HG03439 (cell line): ENCODE measurements at regions not wholly inside any gene's neighbourhood (a gene's known extent, or its start where the extent isn't known, plus 50 kb on each side); places are given as distances from the start of the nearest gene placed in this dataset.

Experiments
- ATAC-seq: cut with Tn5 transposase; IDR thresholded peaks from one replicate; pipeline ENCODE4 v1.9.1; 2021; ENCODE audit warnings: mild to moderate bottlenecking, moderate library complexity; ENCODE audit not compliant: unreplicated experiment

DNA sequence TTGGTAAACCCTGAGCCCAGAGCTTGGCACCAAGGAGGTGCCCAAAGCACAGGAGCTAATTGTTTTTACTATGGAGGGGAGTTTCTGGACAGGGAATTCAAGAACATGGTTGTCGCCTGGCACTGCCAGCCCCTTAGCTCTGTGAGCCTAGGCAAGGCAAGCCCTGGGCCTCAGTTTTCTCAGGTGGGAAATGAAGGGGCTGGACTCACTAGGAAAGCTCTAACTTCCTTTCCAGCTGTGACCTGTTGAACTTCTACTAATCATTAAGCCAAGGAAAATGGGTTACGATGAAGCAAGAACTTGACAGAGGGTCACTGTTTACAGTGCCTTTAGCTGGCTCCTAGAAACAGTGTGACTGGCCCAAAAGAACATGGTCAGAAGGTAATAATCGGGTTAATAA is 277.2 kb downstream of the SHQ1 start:
- no peak for ATAC-seq

DNA sequence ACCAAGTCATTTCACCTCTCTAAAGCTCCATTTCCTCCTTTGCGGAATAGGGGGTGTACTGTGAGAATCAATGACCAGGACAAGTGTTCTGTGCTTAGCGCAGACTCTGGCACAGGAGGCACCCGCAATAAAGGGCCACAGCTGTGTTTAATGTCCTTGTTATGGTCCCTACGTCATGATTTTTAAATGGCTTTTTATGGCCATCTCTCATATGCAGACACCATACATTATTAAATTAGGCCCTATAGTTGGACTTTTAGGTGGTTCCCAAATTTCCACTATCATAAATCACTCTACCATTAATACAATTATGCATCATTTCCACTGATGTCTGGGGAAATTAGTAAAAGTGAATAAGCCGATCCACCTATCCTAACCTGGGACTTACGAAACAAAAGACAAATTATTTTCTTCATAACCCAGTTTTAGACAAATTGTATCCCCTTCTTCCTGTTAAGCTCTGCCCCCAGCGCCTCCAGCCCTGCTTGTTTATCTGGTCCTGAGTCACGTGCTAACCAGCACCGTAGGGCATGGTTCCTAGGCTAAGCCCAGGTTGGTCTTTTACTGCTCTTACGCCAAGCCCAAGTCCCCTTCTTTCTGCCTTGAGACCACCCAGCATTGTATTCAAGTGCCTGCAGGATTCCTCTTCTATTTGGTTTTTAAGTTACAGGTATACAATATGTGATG is 278.3 kb downstream of the SHQ1 start:
- no peak for ATAC-seq

GRCh38 chr3:72568083-72568482 is 280.2 kb downstream of the SHQ1 start:
- ATAC-seq, result no peak

DNA sequence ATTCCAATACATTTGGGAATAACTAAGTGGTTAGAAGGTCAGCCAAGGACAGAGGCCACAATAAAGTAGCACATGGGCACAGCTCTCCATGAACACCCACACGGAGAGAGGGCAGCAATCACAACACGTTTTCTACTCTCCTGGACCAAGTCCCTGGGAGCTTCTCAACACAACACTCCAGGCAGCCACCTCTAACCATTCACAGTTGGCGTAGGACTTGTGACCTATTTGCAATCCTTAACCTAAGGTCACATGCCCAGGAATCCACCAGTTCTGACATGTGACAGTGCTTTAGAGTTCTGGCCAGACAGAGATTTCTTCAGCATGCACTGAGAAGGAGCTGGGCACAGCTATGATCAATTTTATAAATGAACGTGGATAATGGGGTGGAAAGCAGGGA is 280.8 kb downstream of the SHQ1 start:
- ATAC-seq, result no peak

- no peak for ATAC-seq
These were observed 282.7 kb downstream of the SHQ1 start for GRCh38 chr3:72565593-72565992.

DNA sequence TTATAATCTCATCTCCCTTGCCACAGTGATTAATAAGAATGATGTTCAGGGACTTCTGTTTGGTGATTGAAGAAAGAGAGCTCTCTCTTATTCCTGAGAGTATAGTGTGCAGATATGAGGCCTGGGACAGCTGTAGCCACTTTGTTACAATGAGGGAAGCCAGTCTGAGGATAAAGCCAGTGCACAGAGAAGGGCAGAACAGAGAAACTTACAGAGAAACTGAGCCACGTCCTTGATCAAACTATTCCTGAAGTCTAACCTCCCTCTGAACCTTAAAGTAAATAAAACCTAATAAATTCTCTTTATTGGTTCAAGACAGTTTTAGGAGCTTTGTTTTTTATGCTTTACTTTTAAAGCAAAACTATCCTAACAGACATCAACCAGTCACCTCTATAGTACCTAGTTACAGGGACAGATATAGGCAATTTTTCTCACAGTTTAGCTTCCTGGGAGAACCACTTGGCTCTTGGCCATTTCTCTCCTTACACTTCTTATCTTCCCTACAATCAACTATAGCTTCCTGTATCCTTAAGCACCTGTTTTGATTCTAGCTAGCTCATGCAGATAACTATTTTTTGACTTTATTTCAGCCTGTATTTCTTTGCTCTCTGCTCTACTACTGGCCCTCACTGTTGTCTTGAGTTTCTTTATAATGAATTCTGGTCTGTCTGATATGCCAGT is 284.4 kb downstream of the SHQ1 start:
- no peak for ATAC-seq

- ATAC-seq, result no peak
These were observed 287.2 kb downstream of the SHQ1 start for GRCh38 chr3:72560846-72561675.

DNA sequence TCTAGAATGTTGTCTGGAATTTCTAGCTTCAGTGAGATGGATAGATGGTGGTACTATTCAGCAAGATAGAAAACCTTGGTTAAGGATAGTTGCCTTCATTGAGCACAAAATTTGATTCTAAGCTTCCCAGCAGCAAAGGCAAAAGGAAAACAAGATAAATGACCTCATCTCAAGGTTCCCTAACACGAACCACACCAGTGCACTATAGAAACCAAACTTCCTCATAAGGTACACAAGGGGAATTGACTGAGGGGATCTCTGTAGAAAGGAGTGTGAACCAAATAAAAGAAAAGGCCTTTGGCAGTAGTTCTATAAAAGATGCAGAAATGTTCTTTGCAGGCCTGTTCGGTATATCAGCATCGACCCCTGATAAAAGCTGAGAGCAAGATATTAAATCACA is 288.9 kb downstream of the SHQ1 start:
- ATAC-seq, result no peak

DNA sequence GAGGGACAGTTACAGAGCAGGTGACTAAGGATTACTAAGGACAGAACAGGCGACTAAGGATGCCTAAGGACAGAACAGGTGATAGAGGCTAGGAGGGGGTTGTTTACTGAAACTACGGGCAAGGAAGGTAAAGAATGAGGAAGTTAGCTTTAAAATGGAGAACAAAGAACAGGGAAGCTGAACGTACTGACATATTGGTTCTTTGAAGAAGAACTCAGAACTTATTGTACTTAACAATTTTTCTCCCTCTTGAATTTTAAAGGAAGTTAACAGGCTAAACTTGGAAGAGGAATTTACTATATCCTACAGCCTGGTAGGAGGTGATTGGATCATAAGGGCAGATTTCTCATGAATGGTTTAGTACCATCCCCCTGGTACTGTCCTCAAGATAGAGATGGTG is 290.2 kb downstream of the SHQ1 start:
- ATAC-seq, result no peak

- no peak for ATAC-seq
These were observed 292.5 kb downstream of the SHQ1 start for GRCh38 chr3:72555714-72556113.

- no peak for ATAC-seq
These were observed 293.6 kb downstream of the SHQ1 start for GRCh38 chr3:72554689-72555088.

DNA sequence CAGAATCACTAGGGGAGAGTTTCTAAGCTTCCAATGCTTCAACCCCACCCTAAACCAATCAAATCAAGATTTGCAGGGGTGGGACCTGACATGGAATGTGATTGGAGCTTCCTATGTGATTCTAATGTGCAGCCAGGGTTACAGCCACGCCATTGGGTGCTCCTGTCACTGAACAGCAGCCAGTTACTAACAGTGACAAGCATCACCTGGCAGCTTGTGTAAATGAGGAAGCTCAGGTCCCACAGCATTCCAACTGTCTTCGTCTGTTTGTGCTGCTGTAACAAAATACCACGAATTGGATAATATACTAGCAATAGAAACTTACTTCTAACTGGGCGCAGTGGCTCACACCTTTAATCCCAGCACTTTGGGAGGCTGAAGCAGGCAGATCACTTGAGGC is 294.9 kb downstream of the SHQ1 start:
- ATAC-seq, result no peak

DNA sequence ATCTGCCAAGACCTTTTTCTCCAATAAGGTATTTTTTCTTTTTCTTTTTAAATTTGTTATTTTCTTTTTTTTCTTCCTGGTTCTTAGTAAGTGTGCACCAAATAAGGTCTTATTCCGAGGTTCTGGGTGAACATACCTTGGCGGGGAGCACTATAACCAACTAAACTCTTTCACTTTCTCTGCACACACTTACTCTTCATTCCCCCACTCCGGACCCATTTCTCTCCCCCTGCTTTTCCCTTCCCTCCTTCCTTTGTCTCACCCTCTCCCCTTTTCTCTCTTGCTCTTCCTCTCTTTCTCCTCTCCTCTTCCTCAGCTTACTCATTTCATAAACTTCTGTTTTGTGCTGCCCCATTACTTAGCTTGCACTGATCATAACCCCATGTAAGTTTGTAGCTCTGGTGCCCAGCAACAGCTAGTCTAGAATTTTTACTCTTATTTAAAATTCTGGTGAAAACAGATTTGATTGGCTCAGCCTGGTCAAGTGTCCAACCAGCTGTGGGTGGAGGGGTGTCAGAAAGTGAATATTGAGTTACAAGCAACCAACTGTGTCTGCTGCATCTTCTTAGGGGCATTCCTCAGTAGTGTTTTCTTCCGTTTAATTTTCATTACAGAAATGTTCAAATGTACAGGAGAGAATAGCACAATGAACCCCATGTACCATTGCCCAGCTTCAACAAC is 297.5 kb downstream of the SHQ1 start:
- ATAC-seq, result no peak

- no peak for ATAC-seq
These were observed 298.3 kb downstream of the SHQ1 start for GRCh38 chr3:72549761-72550581.

DNA sequence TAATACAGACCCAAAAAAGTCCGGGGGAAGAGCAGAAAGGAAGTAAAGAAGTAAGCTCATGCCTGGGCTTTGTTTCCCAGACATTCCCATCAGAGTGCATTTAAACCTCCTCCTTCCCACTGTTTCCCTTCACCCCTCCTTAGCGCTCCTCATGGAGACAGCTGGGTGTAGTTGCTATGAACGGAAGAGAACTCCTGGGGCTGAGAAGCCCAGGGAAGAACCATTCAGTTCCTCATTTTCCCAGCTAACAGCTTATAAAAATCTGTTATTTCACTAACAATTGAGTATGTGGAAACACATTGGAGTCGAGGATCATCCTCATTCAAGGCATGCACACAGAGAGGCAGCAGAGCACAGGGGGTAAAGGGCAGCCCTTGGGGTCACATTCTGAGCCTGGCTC is 299.3 kb downstream of the SHQ1 start:
- no peak for ATAC-seq

DNA sequence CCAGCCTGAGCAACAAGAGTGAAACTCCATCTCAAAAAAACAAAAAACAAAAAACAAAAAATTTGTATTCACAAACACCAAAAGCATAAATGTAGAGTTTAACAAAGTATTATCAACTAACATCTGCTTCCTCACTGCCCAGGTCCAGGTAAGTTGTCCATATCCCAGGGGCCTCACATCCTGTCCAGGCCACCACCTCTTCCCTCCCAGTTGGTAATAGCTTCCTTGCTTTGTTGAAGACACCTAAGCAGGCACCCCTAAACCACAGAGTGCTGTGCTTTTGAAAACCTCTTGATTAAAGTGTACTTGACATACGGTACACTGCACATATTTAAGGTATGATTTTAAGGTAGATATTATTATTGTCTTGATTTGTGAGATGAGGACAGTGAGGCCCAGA is 299.8 kb downstream of the SHQ1 start:
- ATAC-seq, result no peak

GRCh38 chr3:72547183-72547582 is 301.1 kb downstream of the SHQ1 start:
- no peak for ATAC-seq

DNA sequence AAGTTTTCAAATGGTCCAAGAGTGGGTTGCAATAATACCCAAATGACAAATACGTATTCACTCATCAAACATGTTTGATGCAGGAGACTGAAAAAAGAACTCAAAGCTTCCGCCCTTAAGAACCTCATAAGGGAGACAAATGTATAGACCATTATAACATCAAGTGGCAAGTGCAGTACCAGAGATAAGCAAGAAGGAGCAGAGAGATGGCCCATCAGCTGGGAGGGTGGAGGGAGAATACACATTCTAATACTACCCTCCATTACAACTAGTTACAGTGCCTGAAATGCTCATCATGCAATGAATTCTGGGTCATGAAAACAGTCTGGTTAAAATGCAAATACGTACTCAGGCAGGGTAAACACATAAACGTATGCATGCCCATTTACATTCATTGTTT is 304.0 kb downstream of the SHQ1 start:
- ATAC-seq, result no peak

DNA sequence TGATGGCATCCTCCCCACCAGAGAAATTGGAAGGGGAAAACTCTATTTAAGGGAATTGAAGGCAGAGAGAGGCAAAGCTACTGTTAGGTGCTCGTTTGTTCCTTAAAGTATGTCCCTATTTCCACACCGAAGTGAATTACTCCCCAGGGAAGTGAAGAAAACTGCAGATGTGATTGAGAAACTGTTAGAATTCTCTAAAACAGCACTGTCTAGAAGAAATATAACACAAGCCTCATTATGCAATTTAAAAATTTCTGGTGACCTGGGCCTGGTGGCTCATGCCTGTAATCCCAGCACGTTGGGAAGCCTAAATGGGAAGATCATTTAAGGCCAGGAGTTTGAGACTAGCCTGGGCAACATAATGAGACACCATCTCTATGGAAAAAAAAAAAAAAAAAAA is 305.0 kb downstream of the SHQ1 start:
- ATAC-seq, result no peak

DNA sequence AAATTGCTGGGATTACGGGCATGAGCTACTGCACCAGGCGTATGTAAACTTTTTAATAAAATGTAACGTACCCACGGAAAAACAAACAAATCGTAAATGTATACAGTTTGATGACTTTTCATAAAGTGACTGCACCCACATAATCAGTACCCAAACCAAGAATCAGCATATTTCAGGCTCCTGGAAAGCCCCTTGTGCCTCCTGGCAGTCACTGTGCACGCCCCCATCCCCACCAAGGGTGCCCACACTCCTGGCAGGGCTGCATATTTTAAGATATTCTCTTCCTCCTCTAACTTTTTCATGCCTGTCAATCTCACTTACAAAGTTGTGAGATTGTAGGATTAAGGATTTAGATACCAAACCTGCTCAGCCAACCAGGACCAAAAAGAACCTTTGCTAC is 305.5 kb downstream of the SHQ1 start:
- ATAC-seq, result no peak

DNA sequence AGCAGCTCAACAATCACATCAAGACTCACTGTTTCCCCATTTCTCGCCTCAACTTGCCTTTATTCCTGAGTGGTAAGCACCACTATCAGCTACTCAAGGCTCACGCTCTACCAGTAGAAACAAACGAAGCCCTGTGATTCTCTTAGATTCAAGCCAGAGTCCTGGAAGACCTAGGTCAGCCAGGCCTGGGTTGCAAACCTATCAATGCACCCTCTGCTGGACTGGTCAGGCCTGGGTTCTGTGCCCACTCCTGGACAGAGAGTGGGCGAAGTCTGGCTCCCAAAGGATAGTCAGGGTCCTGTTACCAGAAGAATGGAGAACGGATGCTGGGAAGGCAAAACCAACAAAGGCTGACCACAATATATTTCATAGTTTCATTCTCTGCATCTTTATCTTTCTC is 308.4 kb downstream of the SHQ1 start:
- ATAC-seq, result no peak
